NB4 (cell line): ENCODE measurements at regions not wholly inside any gene's neighbourhood (a gene's known extent, or its start where the extent isn't known, plus 50 kb on each side); places are given as distances from the start of the nearest gene placed in this dataset.
"Not testable (repeated sequence)": the region's sequence is repeated elsewhere in the genome, so short reads cannot be mapped to it uniquely, and the experiment has no call there.

Experiments used
- DNase-seq: peaks from one replicate; pipeline ENCODE4 v3.0.0; 2010; ENCODE audit warnings: low read depth
- H3K4me3 ChIP-seq: one replicate; pipeline ENCODE4 v1.5.1; 2011; ENCODE audit warnings: mild to moderate bottlenecking, low read depth, low read length, moderate library complexity
- CTCF ChIP-seq: IDR thresholded peaks from one replicate; pipeline ENCODE4 v1.5.1; 2012; ENCODE audit warnings: low read depth, low read length
- MYC ChIP-seq: IDR thresholded peaks from 2 replicates; pipeline ENCODE4 v1.6.1; 2011; ENCODE audit warnings: low read depth, low read length
- POLR2A ChIP-seq: IDR thresholded peaks from 2 replicates; pipeline ENCODE4 v1.6.1; 2011; ENCODE audit warnings: mild to moderate bottlenecking; ENCODE audit not compliant: insufficient read length; ENCODE audit errors: extremely low read depth
- TF ChIP-seq, protein P1 (sequence below): IDR thresholded peaks from 2 replicates; pipeline ENCODE4 v1.6.1; 2011; ENCODE audit warnings: low read depth, low read length

- not testable (repeated sequence) for H3K4me3 ChIP-seq, DNase-seq
Observed at GRCh38 chr12:76292891-76293290, 55.3 kb downstream of the BBS10 start.

GRCh38 chr12:76292305-76292704 is 55.9 kb downstream of the BBS10 start:
- not testable (repeated sequence) for H3K4me3 ChIP-seq, DNase-seq

DNA sequence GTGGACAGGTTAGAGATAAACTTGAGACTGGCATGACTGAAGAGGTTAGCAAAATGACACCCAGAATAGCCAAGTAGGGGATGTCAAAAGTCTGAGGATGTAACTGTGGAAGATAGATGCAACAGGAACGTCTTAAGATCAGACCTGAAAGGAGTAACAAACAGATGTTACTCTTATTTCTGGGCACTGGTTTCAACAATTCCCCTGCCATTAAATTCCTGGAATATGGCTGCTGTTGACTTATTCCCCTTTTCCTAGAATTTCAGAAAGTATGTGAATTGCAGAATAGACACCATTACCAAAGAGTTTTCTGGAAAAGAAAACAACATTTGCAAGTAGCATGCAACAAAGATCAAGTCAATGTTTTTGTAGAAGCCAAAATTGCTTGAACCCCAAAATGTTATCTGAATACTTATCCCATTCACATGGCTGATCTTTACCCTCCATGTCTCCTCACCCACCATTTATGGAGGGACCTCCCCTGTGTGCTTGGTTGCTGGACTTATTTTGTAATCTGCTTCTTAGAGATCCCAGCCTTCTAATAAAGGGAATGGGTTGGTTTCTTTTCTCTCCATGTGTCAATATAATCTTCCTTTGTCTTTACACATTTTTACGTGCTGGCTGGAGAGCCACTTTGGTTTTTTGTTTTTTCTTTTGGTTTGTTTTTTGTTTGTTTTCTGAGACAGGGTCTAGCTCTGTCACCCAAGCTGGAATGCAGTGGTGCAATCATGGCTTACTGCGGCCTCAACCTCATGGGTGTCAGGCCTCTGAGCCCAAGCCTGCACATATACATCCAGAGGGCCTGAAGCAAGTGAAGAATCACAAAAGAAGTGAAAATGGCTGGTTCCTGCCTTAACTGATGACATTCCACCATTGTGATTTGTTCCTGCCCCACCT is 57.0 kb downstream of the BBS10 start:
- DNase-seq, result no peak
- no peak overlapping the region for H3K4me3 ChIP-seq
- no peak for TF ChIP-seq POLR2A
- TF ChIP-seq, protein P1, sequence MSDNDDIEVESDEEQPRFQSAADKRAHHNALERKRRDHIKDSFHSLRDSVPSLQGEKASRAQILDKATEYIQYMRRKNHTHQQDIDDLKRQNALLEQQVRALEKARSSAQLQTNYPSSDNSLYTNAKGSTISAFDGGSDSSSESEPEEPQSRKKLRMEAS, result no peak
- no peak for TF ChIP-seq MYC
- TF ChIP-seq CTCF, result no peak

DNA sequence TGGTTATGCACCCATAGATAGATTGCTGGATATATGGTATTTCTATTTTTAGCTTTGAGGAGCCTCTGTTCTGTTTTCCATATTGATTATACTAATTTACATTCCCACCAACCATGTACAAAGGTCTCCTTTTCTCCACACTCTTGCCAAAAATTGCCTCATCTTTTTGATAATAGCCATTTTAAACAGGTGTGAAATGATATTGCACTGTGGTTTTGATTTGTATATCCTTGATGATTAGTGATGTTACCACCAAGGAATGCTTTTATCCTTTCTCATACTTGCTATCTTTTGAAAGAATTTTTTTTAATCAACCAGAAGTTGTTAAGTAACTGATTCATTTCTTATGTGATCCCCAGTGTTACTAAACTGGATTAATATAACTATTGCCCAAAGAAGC is 60.0 kb downstream of the BBS10 start:
- TF ChIP-seq CTCF (no peak), MYC (no peak), POLR2A (no peak)
- TF ChIP-seq, protein P1, result no peak
- no peak overlapping the region for H3K4me3 ChIP-seq
- DNase-seq, result no peak

DNA sequence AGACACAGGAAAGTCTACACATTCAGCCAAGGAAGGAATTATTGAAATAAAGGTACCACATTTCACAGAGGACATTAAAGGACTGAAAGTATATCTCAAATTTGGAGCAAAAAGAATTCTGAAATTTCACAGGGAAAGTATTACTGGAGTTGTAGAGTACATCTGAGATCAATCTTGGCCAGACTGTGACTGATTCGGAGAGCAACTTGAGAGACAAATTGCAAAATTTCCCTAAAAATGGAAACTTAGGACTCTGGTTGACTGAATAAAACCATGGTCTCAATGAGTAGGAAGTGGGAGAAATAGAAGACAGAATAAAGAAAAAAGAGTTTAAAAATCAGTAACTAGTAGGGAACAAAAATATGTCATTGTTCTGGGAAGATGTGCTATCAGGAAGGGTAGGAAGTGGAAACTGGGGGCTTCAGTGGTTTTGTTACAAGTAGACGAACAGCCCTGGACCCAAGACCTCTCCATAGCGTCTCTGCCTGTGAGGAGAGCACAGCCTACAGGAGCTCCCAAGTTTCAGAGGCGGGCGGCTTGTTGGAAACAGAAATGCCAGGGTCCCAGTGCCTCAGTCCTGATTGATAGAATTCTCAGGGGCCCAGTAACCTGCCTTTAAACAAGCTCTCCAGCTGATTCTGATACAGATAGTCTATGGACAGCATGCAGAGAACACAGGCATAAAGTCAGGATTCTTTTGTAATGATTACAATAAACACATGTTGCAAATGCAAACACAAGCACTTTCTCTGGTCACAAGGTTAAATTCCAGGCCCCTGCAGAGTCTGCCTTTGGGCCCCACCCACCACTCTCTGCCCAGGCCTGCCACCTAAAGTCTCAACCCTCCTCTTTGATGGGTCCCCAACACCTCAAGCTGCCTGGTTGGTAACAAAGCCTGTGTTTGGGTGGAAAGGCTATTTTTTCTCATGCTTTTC is 63.1 kb downstream of the BBS10 start:
- TF ChIP-seq, protein P1, result no peak
- H3K4me3 ChIP-seq, result no peak overlapping the region
- no peak for DNase-seq

DNA sequence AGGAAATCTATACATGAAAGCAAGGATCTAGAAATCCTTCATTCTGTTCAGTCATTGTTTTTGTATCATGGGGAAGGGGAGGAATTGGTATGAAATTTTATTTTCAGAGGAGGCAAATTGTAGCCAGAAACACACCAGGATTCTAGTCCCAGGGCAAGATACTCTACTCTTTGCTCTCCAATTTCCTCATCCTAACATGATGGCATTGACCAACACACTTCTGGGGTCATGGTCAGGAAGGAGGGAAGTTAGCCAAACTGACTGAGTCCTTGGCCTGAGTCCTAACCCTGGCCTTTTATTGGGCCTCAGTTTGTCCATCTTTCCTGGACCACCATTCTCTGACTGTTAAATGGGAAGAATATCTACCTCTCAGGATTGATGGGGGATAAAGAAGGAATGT is 65.5 kb downstream of the BBS10 start:
- no peak for DNase-seq
- TF ChIP-seq, protein P1, result no peak
- TF ChIP-seq POLR2A, result no peak
- TF ChIP-seq MYC, result no peak
- TF ChIP-seq CTCF, result no peak

DNA sequence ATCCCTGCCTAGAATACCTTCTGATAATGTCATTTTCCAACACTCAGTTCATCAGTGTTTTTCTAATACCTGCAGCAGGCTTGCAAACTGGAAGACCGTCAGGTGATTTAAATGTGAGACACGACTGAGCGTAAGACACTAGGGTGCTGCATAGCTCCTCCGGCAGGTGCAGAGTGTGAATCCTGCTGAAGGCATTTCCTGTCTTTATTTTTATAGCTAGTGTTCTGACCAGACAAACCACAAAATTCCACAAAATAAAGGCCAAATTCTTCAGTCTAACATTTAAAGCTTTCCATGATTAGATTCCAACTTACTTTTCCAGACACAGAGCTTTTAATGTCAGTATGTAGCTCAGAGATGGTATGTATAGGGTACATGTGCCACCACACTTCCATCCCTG is 70.7 kb downstream of the BBS10 start:
- TF ChIP-seq POLR2A, result no peak
- TF ChIP-seq, protein P1, result no peak
- TF ChIP-seq CTCF, result no peak
- no peak for TF ChIP-seq MYC
- DNase-seq, result no peak
- H3K4me3 ChIP-seq, result no peak overlapping the region

More for the DNA sequence above, 65.5 kb downstream of the BBS10 start:
- H3K4me3 ChIP-seq, result no peak overlapping the region
